ENCODE measurements at regions not wholly inside any gene's neighbourhood (a gene's known extent, or its start where the extent isn't known, plus 50 kb on each side); places are given as distances from the start of the nearest gene placed in this dataset.
"Not testable (repeated sequence)": the region's sequence is repeated elsewhere in the genome, so short reads cannot be mapped to it uniquely, and the experiment has no call there.

- DNase-seq: not testable (repeated sequence)
Observed at GRCh38 chr16:29087673-29088072, 102.8 kb downstream of the LAT start.

GRCh38 chr16:29081829-29082639 is 97.2 kb downstream of the LAT start:
- not testable (repeated sequence) for DNase-seq

GRCh38 chr16:29074554-29075402 is 89.9 kb downstream of the LAT start:
- DNase-seq: not testable (repeated sequence)

- DNase-seq: not testable (repeated sequence)
Observed at GRCh38 chr16:29062235-29062634, 77.4 kb downstream of the LAT start.

GRCh38 chr16:29061467-29061921 is 76.6 kb downstream of the LAT start:
- not testable (repeated sequence) for DNase-seq

GRCh38 chr16:29060022-29060810 is 75.4 kb downstream of the LAT start:
- not testable (repeated sequence) for DNase-seq

- DNase-seq: not testable (repeated sequence)
Observed at GRCh38 chr16:29059575-29059974, 74.7 kb downstream of the LAT start.

Measured in NCI-H187 (cell line).